Ectodermal cell (in vitro differentiated cells): ENCODE measurements at regions not wholly inside any gene's neighbourhood (a gene's known extent, or its start where the extent isn't known, plus 50 kb on each side); places are given as distances from the start of the nearest gene placed in this dataset.

ENCODE experiments used
- H3K27ac ChIP-seq: 2 replicates; pipeline ENCODE4 v1.7.0; 2013; ENCODE audit warnings: mild to moderate bottlenecking, low read depth, low read length; ENCODE audit not compliant: insufficient read depth, poor library complexity, severe bottlenecking
- H3K27me3 ChIP-seq: 2 replicates; pipeline ENCODE4 v1.7.0; 2013; ENCODE audit warnings: mild to moderate bottlenecking, low read length; ENCODE audit not compliant: insufficient read depth, control insufficient read depth, poor library complexity, severe bottlenecking
- H3K36me3 ChIP-seq: one replicate; pipeline ENCODE4 v1.7.0; 2013; ENCODE audit warnings: low read length; ENCODE audit not compliant: control insufficient read depth, insufficient read depth
- H3K4me1 ChIP-seq: one replicate; pipeline ENCODE4 v1.7.0; 2013; ENCODE audit warnings: low read length; ENCODE audit not compliant: control insufficient read depth, insufficient read depth
- H3K4me3 ChIP-seq: 2 replicates; pipeline ENCODE4 v1.7.0; 2013; ENCODE audit warnings: low read depth, low read length, control low read depth; ENCODE audit not compliant: insufficient read depth
- H3K9me3 ChIP-seq: 2 replicates; pipeline ENCODE4 v1.7.0; 2013; ENCODE audit warnings: mild to moderate bottlenecking, low read length, moderate library complexity; ENCODE audit not compliant: control insufficient read depth
- WGBS, 2 experiments: methylation state at CpG; one replicate each; pipeline ENCODE4 v1.1.7; 2013; ENCODE audit warnings: missing lambda C conversion rate in 2 of 2; 5-methylcytosine and 5-hydroxymethylcytosine counted together

DNA sequence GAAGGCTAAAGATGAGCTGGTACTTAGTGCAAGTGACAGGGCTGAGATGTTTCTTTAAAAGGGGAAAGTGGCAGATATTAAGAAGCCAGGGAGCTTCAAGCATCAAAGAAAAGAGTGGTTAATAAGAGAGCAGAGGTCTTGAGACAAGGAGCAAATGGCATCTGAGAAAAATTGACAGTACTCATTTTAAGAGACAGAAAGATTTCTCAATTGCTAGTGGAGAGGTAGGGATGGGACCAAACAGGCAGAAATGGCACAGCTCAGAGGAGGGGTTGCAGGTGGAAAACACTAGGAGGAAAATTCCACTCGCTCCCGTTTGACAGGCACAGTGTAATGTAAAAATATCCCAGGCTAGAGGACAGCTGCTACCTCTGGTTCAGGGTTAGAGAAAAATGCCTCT, 593.4 kb upstream of the LRATD1 start:
- Histone ChIP-seq H3K4me1 (no peaks in the 10 kb centered on the region), H3K9me3 (no peaks in the 10 kb centered on the region), H3K27ac (no peak overlapping the region), H3K27me3 (no peaks in the 10 kb centered on the region), H3K36me3 (no peaks in the 10 kb centered on the region), H3K4me3 (no peak overlapping the region)
- 88 to 95% methylated on average over 2 of the region's 2 CpGs for WGBS, 2 experiments

DNA sequence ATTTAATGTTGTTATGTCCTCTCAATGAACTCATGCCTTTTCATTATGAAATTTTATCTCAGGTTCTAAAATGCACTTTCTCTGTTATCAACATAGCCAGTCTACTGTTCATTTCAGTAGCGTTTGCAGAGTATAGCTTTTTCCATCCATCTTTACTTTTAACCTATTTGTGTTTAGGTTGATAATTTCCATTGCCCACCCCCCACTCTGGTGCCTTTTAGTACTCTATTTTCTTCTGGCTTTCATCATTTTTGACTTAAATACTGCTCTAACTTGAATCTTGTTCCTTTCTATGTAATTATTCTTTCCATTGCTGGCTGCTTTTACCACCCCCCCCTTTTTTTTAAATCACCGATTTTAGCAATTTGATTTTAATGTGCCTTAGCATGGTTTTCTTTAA, 585.0 kb upstream of the LRATD1 start:
- Histone ChIP-seq H3K4me1 (no peaks in the 10 kb centered on the region), H3K27ac (no peak overlapping the region), H3K36me3 (no peaks in the 10 kb centered on the region), H3K9me3 (no peaks in the 10 kb centered on the region), H3K27me3 (no peaks in the 10 kb centered on the region), H3K4me3 (no peak overlapping the region)
- WGBS, 2 experiments: 88 to 92% methylated on average over 1 to 2 of the region's 2 CpGs

DNA sequence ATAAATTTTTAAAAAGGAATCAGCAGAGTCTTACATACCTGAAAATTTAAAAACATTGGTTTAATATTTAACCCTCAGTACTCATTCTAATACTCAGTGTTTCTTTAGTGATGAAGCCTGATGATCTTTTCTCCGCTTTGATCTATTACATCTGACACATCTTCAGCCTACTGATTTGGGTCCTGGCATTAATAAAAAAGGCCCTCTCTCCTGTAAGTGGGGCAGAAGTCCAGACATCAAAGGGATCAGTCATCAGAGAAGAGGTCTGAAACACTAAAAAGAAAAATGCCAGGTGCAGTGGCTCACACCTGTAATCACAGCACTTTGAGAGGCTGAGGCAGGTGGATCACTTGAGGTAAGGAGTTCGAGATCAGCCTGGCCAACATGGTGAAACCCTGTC, 581.1 kb upstream of the LRATD1 start:
- no peaks in the 10 kb centered on the region for H3K4me1 ChIP-seq
- no peak overlapping the region for H3K4me3 ChIP-seq
- 93% methylated on average over 2 of the region's 2 CpGs for WGBS, 2 experiments
- H3K27ac ChIP-seq: no peak overlapping the region
- no peaks in the 10 kb centered on the region for H3K36me3 ChIP-seq
- no peaks in the 10 kb centered on the region for H3K27me3 ChIP-seq
- no peaks in the 10 kb centered on the region for H3K9me3 ChIP-seq

DNA sequence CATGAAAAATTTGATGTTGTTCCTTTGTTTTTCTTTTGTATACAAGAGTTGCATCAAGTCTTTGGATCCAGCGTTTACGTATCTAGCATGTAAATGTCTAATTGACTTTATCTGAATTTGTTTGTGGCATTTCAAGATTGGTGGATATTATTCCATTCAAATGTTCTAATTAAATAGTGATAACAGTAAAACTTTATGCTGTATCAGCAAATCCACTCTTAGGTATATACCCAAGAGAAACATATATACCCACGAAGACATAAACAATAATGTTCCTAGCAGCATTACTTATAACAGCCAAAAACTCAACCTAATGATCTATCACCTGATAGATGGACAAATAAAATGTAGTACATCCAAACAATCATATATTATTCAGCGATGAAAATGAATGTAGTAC, 579.4 kb upstream of the LRATD1 start:
- Histone ChIP-seq H3K4me1 (no peaks in the 10 kb centered on the region), H3K27me3 (no peaks in the 10 kb centered on the region), H3K4me3 (no peak overlapping the region), H3K36me3 (no peaks in the 10 kb centered on the region), H3K9me3 (no peaks in the 10 kb centered on the region), H3K27ac (no peak overlapping the region)
- WGBS, 2 experiments: 90 to 91% methylated on average over 3 of the region's 4 CpGs

DNA sequence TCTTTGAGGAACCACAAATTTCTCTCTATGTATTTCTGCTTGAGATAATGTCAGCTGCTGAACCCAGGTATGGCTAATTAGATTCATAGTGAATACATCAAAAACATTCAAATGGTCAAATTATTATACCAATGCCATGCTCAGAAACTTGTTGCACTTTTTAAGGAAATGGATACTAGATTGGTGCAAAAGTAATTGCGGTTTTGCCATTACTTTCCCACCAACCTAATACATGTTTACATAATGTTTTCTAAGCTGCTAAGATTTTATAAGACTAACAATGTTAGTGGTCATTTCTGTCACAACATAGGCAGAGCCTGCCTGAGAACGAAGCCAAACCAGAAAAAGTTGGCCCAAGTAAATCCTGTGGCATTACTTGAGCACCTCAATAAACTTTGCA, 568.2 kb upstream of the LRATD1 start:
- 85 to 89% methylated on average over 1 to 2 of the region's 2 CpGs for WGBS, 2 experiments

DNA sequence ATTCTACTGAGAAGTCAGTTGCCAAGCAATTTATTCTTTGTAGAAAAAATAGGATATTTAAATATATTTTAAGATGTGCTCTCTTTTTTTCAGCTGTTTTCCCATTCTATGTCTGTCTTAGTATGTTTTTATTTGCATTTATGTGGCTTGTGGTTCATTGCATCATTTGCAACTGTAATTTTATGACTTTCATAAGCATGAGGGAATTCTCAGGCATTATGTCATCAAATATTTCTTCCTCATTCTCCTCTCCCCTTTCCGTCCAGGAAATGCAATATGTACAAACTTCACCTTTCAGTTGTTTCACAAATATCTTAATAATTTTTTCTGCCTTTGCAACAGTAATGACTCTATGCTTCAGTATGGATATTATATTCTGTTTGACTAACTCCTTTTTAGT, 560.2 kb upstream of the LRATD1 start:
- Histone ChIP-seq H3K4me1 (no peaks in the 10 kb centered on the region), H3K36me3 (no peaks in the 10 kb centered on the region), H3K9me3 (no peaks in the 10 kb centered on the region), H3K27ac (no peak overlapping the region), H3K27me3 (no peaks in the 10 kb centered on the region), H3K4me3 (no peak overlapping the region)
- WGBS, 2 experiments: no CpG with 5 or more reads among the region's 1 CpG

More for the DNA sequence above, 568.2 kb upstream of the LRATD1 start:
- Histone ChIP-seq H3K4me3 (no peak overlapping the region), H3K36me3 (no peaks in the 10 kb centered on the region), H3K27me3 (no peaks in the 10 kb centered on the region), H3K9me3 (no peaks in the 10 kb centered on the region), H3K27ac (no peak overlapping the region), H3K4me1 (no peaks in the 10 kb centered on the region)

DNA sequence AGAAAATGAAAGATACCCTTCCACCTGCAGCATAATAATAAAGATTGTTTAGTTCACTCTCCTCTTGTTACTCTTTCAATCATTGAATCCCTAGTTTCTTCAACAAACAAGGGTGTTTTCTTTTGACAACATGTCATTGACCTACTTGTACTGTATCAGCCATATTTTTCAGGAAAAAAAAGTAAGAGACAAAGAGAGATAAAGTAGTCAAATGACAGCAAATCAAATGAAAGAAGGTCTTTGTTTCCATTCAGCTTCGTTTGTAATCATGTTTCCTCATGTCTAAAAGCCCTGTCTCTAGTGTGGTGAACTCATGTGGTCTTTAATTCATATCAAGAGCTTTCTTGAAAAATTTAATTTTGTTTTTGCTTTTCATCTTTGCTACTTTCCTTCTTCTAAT, 557.8 kb upstream of the LRATD1 start:
- Histone ChIP-seq H3K36me3 (no peaks in the 10 kb centered on the region), H3K4me3 (no peak overlapping the region), H3K9me3 (no peaks in the 10 kb centered on the region), H3K27me3 (no peaks in the 10 kb centered on the region), H3K27ac (no peak overlapping the region), H3K4me1 (no peaks in the 10 kb centered on the region)
- WGBS, 2 experiments: 74 to 83% methylated on average over 1 of the region's 1 CpG

DNA sequence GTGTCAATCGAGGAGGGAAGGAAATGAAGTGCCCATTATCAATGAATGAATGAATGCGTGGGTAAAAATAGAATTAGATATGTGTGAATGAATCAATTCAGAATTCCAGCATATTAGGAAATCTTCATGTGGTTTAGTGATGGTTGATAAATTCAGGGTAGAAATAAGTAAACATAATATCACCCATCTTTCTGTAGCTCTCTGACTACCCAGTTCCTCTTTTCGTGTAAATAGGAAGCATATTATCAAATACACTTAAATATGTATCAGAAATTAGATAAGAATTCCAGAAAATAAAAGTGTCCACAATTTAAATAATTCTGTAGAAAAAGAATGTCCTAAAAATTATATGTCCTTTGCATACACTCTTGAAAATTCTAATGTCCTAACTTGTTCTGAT, 552.9 kb upstream of the LRATD1 start:
- WGBS, 2 experiments: 92 to 94% methylated on average over 2 of the region's 3 CpGs

DNA sequence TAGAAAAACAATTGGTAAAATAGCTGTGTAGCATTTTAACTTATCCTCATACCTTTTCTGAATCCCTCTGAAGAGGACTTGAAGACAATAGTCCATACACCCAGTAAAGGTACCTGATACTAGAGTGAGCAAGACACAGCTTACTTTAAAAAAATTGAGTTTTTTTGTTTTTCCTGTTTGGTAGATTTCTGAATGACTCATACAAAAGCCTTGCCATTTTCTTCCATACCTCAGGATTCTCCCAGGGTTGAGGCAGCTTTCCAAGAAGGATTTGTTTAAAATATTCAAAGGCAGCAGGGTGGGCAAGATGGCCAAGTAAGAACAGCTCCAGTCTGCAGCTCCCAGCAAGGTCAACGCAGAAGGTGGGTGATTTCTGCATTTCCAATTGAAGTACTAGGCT, 551.0 kb upstream of the LRATD1 start:
- Histone ChIP-seq H3K27ac (no peak overlapping the region), H3K4me1 (no peaks in the 10 kb centered on the region), H3K27me3 (no peaks in the 10 kb centered on the region), H3K36me3 (no peaks in the 10 kb centered on the region), H3K9me3 (no peaks in the 10 kb centered on the region), H3K4me3 (no peak overlapping the region)
- WGBS, 2 experiments: 90% methylated on average over 1 of the region's 1 CpG

More for the DNA sequence above, 552.9 kb upstream of the LRATD1 start:
- no peak overlapping the region for H3K27ac ChIP-seq
- no peaks in the 10 kb centered on the region for H3K4me1 ChIP-seq
- H3K4me3 ChIP-seq: no peak overlapping the region
- no peaks in the 10 kb centered on the region for H3K27me3 ChIP-seq
- no peaks in the 10 kb centered on the region for H3K36me3 ChIP-seq
- H3K9me3 ChIP-seq: no peaks in the 10 kb centered on the region

DNA sequence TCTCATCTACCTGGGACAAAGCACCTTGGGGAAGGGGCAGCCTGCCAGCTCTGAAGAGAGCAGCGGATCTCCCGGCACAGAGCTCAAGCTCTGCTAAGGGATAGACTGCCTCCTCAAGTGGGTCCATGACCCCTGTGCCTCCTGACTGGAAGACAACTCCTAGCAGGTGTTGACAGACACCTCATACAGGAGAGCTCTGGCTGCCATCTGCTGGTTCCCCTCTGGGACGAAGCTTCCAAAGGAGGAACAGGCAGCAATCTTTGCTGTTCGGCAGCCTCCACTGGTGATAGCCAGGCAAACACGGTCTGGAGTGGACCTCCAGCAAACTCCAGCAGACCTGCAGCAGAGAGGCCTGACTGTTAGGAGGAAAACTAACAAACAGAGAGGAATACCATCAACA, 549.9 kb upstream of the LRATD1 start:
- WGBS, 2 experiments: 94 to 97% methylated on average over 5 of the region's 5 CpGs

DNA sequence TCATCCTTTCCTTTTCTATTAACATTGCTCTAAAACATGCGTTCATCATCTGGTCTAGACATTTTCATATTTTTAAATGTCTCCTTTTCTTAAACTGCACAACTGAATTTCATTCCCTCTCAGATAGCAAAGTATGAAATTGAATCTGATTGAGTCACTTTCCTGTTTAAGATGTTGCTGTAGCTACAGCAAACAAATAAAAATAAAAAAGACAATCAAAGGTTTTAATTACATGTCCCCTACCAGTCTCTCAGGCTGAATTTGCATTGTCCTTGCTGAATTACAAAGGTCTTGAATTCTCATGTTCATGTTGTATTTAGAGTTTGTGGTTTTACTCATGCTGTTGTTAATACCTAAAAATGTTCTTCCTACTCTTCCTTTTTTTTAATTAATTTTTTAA, 537.9 kb upstream of the LRATD1 start:
- no peaks in the 10 kb centered on the region for H3K36me3 ChIP-seq
- 96 to 100% methylated on average over 1 of the region's 1 CpG for WGBS, 2 experiments
- no peaks in the 10 kb centered on the region for H3K9me3 ChIP-seq
- no peaks in the 10 kb centered on the region for H3K27me3 ChIP-seq
- no peak overlapping the region for H3K27ac ChIP-seq
- no peaks in the 10 kb centered on the region for H3K4me1 ChIP-seq
- no peak overlapping the region for H3K4me3 ChIP-seq

More for the DNA sequence above, 549.9 kb upstream of the LRATD1 start:
- Histone ChIP-seq H3K9me3 (no peaks in the 10 kb centered on the region), H3K27ac (no peak overlapping the region), H3K4me3 (no peak overlapping the region), H3K27me3 (no peaks in the 10 kb centered on the region), H3K36me3 (no peaks in the 10 kb centered on the region), H3K4me1 (no peaks in the 10 kb centered on the region)
